HEK293 (cell line): ENCODE measurements at regions not wholly inside any gene's neighbourhood (a gene's known extent, or its start where the extent isn't known, plus 50 kb on each side); places are given as distances from the start of the nearest gene placed in this dataset.

Experiments used
- CTCF ChIA-PET: fragments of 350-600 bp; formaldehyde crosslinking; extraction: SDS; loops from one replicate; lab custom pipeline; 2021; ENCODE audit warnings: antibody characterized with exemption; lab: Yijun Ruan, JAX
- POLR2A ChIA-PET: fragments of 300-600 bp; formaldehyde crosslinking; extraction: SDS; loops from one replicate; lab custom pipeline; 2020; ENCODE audit warnings: antibody characterized with exemption, inconsistent platforms; lab: Yijun Ruan, JAX
- H3K27ac ChIP-seq: fragments of 200-500 bp; sonication (Bioruptor generic); 2 replicates; pipeline ENCODE4 v1.5.1; 2014; ENCODE audit warnings: low read depth, low read length, control low read depth, inconsistent platforms; ENCODE audit errors: extremely low read depth
- H3K36me3 ChIP-seq, 2 experiments: fragments of 200-500 bp in 1 of 2; sonication (Bioruptor generic) in 1 of 2; 1 replicate in 1 of 2; 2 replicates in 1 of 2; pipeline ENCODE4 v1.5.1; 2014 to 2017; ENCODE audit warnings: inconsistent platforms in 2 of 2, low read length in 2 of 2; ENCODE audit not compliant: control insufficient read depth in 2 of 2, insufficient read depth in 1 of 2
- H3K4me1 ChIP-seq: fragments of 200-500 bp; sonication (Bioruptor generic); 2 replicates; pipeline ENCODE4 v1.5.1; 2014; ENCODE audit warnings: mild to moderate bottlenecking, low read length, inconsistent platforms; ENCODE audit not compliant: control insufficient read depth, insufficient read depth
- H3K4me3 ChIP-seq: 2 replicates; pipeline ENCODE4 v1.5.1; 2011; ENCODE audit warnings: low read depth, mild to moderate bottlenecking, control low read depth, low read length, moderate library complexity
- H3K9me3 ChIP-seq: fragments of 200-500 bp; sonication (Bioruptor generic); 2 replicates; pipeline ENCODE4 v1.5.1; 2014; ENCODE audit warnings: low read depth, low read length, inconsistent platforms; ENCODE audit not compliant: control insufficient read depth, insufficient read depth
- INSM2 ChIP-seq: fragments of 450-650 bp; formaldehyde crosslinking; IDR thresholded peaks from 2 replicates; pipeline ENCODE4 v1.5.1; 2016; ENCODE audit warnings: missing biosample characterization, missing genetic modification characterization
- PATZ1 ChIP-seq: fragments of 450-650 bp; formaldehyde crosslinking; IDR thresholded peaks from 2 replicates; pipeline ENCODE4 v1.5.1; 2016; ENCODE audit warnings: missing biosample characterization, missing genetic modification characterization
- SETDB1 ChIP-seq: IDR thresholded peaks from one replicate; pipeline ENCODE4 v1.6.1; 2017; ENCODE audit warnings: mild to moderate bottlenecking, low read length, moderate library complexity, mixed read lengths; ENCODE audit not compliant: insufficient read length
- SP2 ChIP-seq: fragments of 450-650 bp; formaldehyde crosslinking; IDR thresholded peaks from 2 replicates; pipeline ENCODE4 v1.5.1; 2016; ENCODE audit warnings: missing biosample characterization, missing genetic modification characterization
- ZBTB21 ChIP-seq: fragments of 450-650 bp; formaldehyde crosslinking; IDR thresholded peaks from 2 replicates; pipeline ENCODE4 v1.5.1; 2017; ENCODE audit warnings: missing biosample characterization, missing genetic modification characterization
- ZBTB49 ChIP-seq: fragments of 450-650 bp; formaldehyde crosslinking; IDR thresholded peaks from 2 replicates; pipeline ENCODE4 v1.5.1; 2016; ENCODE audit warnings: missing biosample characterization, missing genetic modification characterization, low read depth
- ZEB2 ChIP-seq: fragments of 450-650 bp; formaldehyde crosslinking; IDR thresholded peaks from 2 replicates; pipeline ENCODE4 v1.5.1; 2016; ENCODE audit warnings: missing biosample characterization, missing genetic modification characterization
- ZFP69B ChIP-seq: fragments of 450-650 bp; formaldehyde crosslinking; IDR thresholded peaks from 2 replicates; pipeline ENCODE4 v1.5.1; 2016; ENCODE audit warnings: missing biosample characterization, missing genetic modification characterization
- ZNF114 ChIP-seq: fragments of 450-650 bp; formaldehyde crosslinking; IDR thresholded peaks from 2 replicates; pipeline ENCODE4 v1.5.0; 2017; ENCODE audit warnings: missing biosample characterization, missing genetic modification characterization
- ZNF248 ChIP-seq: fragments of 450-650 bp; formaldehyde crosslinking; IDR thresholded peaks from 2 replicates; pipeline ENCODE4 v1.5.1; 2017; ENCODE audit warnings: missing biosample characterization, missing genetic modification characterization
- ZNF274 ChIP-seq, 2 experiments: fragments of 200-500 bp in 1 of 2; fragments of 450-650 bp in 1 of 2; sonication (Bioruptor generic) in 1 of 2; formaldehyde crosslinking in 1 of 2; IDR thresholded peaks; 2 replicates each; pipeline versions ENCODE4 v1.5.1 to v1.6.1; 2014 to 2016; ENCODE audit warnings: borderline replicate concordance in 1 of 2, inconsistent platforms in 1 of 2, low read length in 1 of 2, missing biosample characterization in 1 of 2, missing genetic modification characterization in 1 of 2
- ZNF311 ChIP-seq: fragments of 450-650 bp; formaldehyde crosslinking; IDR thresholded peaks from 2 replicates; pipeline ENCODE4 v1.5.1; 2017; ENCODE audit warnings: missing biosample characterization, missing genetic modification characterization, borderline replicate concordance
- ZNF394 ChIP-seq: fragments of 450-650 bp; formaldehyde crosslinking; IDR thresholded peaks from 2 replicates; pipeline ENCODE4 v1.5.1; 2016; ENCODE audit warnings: missing biosample characterization, missing genetic modification characterization, mild to moderate bottlenecking, moderate library complexity, borderline replicate concordance
- ZNF48 ChIP-seq: fragments of 450-650 bp; formaldehyde crosslinking; IDR thresholded peaks from 2 replicates; pipeline ENCODE4 v1.5.1; 2016; ENCODE audit warnings: missing biosample characterization, missing genetic modification characterization
- ZNF521 ChIP-seq: fragments of 450-650 bp; formaldehyde crosslinking; IDR thresholded peaks from 2 replicates; pipeline ENCODE4 v1.5.1; 2017; ENCODE audit warnings: missing biosample characterization, mild to moderate bottlenecking, missing genetic modification characterization
- ZNF529 ChIP-seq: fragments of 450-650 bp; formaldehyde crosslinking; IDR thresholded peaks from 2 replicates; pipeline ENCODE4 v1.5.1; 2017; ENCODE audit warnings: missing genetic modification characterization, missing biosample characterization; ENCODE audit not compliant: insufficient replicate concordance
- ZNF677 ChIP-seq: fragments of 450-650 bp; IDR thresholded peaks from 2 replicates; pipeline ENCODE4 v1.5.0; 2018; ENCODE audit warnings: missing biosample characterization, mild to moderate bottlenecking, missing genetic modification characterization, moderate library complexity
- ZNF777 ChIP-seq: fragments of 450-650 bp; formaldehyde crosslinking; IDR thresholded peaks from 2 replicates; pipeline ENCODE4 v1.5.1; 2017; ENCODE audit warnings: missing biosample characterization, missing genetic modification characterization, borderline replicate concordance
- ZNF792 ChIP-seq: fragments of 450-650 bp; formaldehyde crosslinking; IDR thresholded peaks from 2 replicates; pipeline ENCODE4 v1.5.1; 2016; ENCODE audit warnings: missing biosample characterization, missing genetic modification characterization
- TF ChIP-seq, protein P1 (sequence below): fragments of 450-650 bp; formaldehyde crosslinking; IDR thresholded peaks from 2 replicates; pipeline ENCODE4 v1.5.1; 2016; ENCODE audit warnings: missing biosample characterization, missing genetic modification characterization, low read depth
- TF ChIP-seq, protein P2 (sequence below): fragments of 450-650 bp; formaldehyde crosslinking; IDR thresholded peaks from 2 replicates; pipeline ENCODE4 v1.5.0; 2017; ENCODE audit warnings: missing biosample characterization, missing genetic modification characterization, borderline replicate concordance
- TF ChIP-seq, protein P3 (sequence below): fragments of 450-650 bp; IDR thresholded peaks from 2 replicates; pipeline ENCODE4 v1.5.1; 2018; ENCODE audit warnings: missing biosample characterization, missing genetic modification characterization
- TF ChIP-seq, protein P4 (sequence below): fragments of 450-650 bp; formaldehyde crosslinking; IDR thresholded peaks from 2 replicates; pipeline ENCODE4 v1.5.1; 2016; ENCODE audit warnings: missing biosample characterization, missing genetic modification characterization

DNA sequence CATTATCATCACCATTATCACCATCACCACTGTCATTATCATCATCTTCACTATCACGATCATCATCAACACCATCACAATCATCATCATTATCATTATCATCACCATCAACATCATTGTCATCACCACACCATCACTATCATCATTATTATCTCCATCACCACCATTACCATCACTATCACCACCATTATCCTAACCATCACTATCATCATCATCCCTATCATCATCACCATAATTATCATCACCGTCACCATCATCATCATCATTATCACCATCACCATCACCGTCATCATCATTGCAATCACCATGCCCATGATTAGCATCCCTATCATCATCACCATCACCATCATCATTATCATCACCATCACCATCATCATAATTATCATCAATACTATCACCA, 311.9 kb downstream of the IRX2 start:
- H3K27ac ChIP-seq: no peak overlapping the region
- no peak overlapping the region for H3K4me3 ChIP-seq
- no peaks in the 10 kb centered on the region for H3K4me1 ChIP-seq
- H3K9me3 ChIP-seq: no peaks in the 10 kb centered on the region
- POLR2A ChIA-PET: no interaction called here
- no peaks in the 10 kb centered on the region for H3K36me3 ChIP-seq
- CTCF ChIA-PET: no interaction called here
- TF ChIP-seq ZNF311 (tag by site-specific recombination) (0 out of 2 replicates have a peak, but pooled peaks have one; percentile 74), ZNF777 (tag by site-specific recombination) (no peak), ZNF48 (peak; percentile 53; the same call in 1 of the 2 replicates), ZNF114 (tag by site-specific recombination) (peak; percentile 90), ZNF274 (IDR thresholded peaks at IDR 0.05; ENCODE audit: low read length) (no peak), ZNF274 (tag by site-specific recombination; IDR thresholded peaks at IDR 0.05; ENCODE audit: borderline replicate concordance) (peak; percentile 57; the same call in 1 of the 2 replicates), ZNF677 (no peak), SETDB1 (no peak), ZNF529 (tag by site-specific recombination) (no peak), INSM2 (tag by site-specific recombination) (0 out of 2 replicates have a peak, but pooled peaks have one; percentile 23), ZEB2 (tag by site-specific recombination) (no peak), ZNF521 (tag by site-specific recombination) (peak; percentile 88; the same call in 1 of the 2 replicates), ZNF248 (tag by site-specific recombination) (peak; percentile 33; the same call in 1 of the 2 replicates), ZNF792 (no peak), ZNF394 (tag by site-specific recombination) (no peak), ZBTB49 (tag by site-specific recombination) (no peak), ZBTB21 (tag by site-specific recombination) (no peak), SP2 (tag by site-specific recombination) (no peak), PATZ1 (tag by site-specific recombination) (no peak), ZFP69B (tag by site-specific recombination) (no peak)
- TF ChIP-seq, protein P1, sequence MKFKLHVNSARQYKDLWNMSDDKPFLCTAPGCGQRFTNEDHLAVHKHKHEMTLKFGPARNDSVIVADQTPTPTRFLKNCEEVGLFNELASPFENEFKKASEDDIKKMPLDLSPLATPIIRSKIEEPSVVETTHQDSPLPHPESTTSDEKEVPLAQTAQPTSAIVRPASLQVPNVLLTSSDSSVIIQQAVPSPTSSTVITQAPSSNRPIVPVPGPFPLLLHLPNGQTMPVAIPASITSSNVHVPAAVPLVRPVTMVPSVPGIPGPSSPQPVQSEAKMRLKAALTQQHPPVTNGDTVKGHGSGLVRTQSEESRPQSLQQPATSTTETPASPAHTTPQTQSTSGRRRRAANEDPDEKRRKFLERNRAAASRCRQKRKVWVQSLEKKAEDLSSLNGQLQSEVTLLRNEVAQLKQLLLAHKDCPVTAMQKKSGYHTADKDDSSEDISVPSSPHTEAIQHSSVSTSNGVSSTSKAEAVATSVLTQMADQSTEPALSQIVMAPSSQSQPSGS (tag by site-specific recombination): peak; percentile 21; the same call in 1 of the 2 replicates
- TF ChIP-seq, protein P2, sequence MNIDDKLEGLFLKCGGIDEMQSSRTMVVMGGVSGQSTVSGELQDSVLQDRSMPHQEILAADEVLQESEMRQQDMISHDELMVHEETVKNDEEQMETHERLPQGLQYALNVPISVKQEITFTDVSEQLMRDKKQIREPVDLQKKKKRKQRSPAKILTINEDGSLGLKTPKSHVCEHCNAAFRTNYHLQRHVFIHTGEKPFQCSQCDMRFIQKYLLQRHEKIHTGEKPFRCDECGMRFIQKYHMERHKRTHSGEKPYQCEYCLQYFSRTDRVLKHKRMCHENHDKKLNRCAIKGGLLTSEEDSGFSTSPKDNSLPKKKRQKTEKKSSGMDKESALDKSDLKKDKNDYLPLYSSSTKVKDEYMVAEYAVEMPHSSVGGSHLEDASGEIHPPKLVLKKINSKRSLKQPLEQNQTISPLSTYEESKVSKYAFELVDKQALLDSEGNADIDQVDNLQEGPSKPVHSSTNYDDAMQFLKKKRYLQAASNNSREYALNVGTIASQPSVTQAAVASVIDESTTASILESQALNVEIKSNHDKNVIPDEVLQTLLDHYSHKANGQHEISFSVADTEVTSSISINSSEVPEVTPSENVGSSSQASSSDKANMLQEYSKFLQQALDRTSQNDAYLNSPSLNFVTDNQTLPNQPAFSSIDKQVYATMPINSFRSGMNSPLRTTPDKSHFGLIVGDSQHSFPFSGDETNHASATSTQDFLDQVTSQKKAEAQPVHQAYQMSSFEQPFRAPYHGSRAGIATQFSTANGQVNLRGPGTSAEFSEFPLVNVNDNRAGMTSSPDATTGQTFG (tag by site-specific recombination): 0 out of 2 replicates have a peak, but pooled peaks have one; percentile 12
- TF ChIP-seq, protein P3, sequence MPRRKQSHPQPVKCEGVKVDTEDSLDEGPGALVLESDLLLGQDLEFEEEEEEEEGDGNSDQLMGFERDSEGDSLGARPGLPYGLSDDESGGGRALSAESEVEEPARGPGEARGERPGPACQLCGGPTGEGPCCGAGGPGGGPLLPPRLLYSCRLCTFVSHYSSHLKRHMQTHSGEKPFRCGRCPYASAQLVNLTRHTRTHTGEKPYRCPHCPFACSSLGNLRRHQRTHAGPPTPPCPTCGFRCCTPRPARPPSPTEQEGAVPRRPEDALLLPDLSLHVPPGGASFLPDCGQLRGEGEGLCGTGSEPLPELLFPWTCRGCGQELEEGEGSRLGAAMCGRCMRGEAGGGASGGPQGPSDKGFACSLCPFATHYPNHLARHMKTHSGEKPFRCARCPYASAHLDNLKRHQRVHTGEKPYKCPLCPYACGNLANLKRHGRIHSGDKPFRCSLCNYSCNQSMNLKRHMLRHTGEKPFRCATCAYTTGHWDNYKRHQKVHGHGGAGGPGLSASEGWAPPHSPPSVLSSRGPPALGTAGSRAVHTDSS (tag by site-specific recombination): peak; percentile 90
- TF ChIP-seq, protein P4, sequence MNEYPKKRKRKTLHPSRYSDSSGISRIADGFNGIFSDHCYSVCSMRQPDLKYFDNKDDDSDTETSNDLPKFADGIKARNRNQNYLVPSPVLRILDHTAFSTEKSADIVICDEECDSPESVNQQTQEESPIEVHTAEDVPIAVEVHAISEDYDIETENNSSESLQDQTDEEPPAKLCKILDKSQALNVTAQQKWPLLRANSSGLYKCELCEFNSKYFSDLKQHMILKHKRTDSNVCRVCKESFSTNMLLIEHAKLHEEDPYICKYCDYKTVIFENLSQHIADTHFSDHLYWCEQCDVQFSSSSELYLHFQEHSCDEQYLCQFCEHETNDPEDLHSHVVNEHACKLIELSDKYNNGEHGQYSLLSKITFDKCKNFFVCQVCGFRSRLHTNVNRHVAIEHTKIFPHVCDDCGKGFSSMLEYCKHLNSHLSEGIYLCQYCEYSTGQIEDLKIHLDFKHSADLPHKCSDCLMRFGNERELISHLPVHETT (tag by site-specific recombination): no peak
